Naive thymus-derived CD8-positive, alpha-beta T cell (primary cell): ENCODE measurements at regions not wholly inside any gene's neighbourhood (a gene's known extent, or its start where the extent isn't known, plus 50 kb on each side); places are given as distances from the start of the nearest gene placed in this dataset.

Experiments
- ATAC-seq, 2 donors: fragments of 150-1000 bp; cut with Tn5 transposase in 1 of 2; sonication (Bioruptor Pico), chemical (Tn5 transposase) in 1 of 2; 1 replicate in 1 of 2; 2 replicates in 1 of 2; pipeline ENCODE4 v1.10.0; 2021; ENCODE audit warnings: mild to moderate bottlenecking in 2 of 2, moderate library complexity in 2 of 2
- POLR2A ChIA-PET: fragments of 350-600 bp; sonication (Branson Sonifier 250); formaldehyde crosslinking; loops from one replicate; lab custom pipeline; 2021; ENCODE audit warnings: antibody characterized with exemption; lab: Charles Lee
- DNase-seq, 10 donors: peaks; one replicate each; pipeline versions ENCODE4 v3.0.0 to v3.0.0-alpha.2; 2020 to 2022
- H3K27ac Mint-ChIP-seq, 10 donors: one replicate each; pipeline ENCODE4 v1.8.0; 2020 to 2022; ENCODE audit warnings: mild to moderate bottlenecking in 10 of 10, mixed read lengths in 10 of 10, moderate library complexity in 4 of 10, inconsistent platforms in 1 of 10
- H3K27me3 Mint-ChIP-seq, 5 donors: one replicate each; pipeline ENCODE4 v1.8.0; 2021 to 2022; ENCODE audit warnings: mixed read lengths in 5 of 5
- H3K36me3 Mint-ChIP-seq, 3 donors: one replicate each; pipeline ENCODE4 v1.8.0; 2020 to 2022; ENCODE audit warnings: mixed read lengths in 3 of 3, mild to moderate bottlenecking in 2 of 3, inconsistent platforms in 1 of 3
- H3K4me1 Mint-ChIP-seq, 4 donors: one replicate each; pipeline ENCODE4 v1.8.0; 2021 to 2022; ENCODE audit warnings: mixed read lengths in 4 of 4
- H3K4me3 Mint-ChIP-seq, 10 donors: one replicate each; pipeline ENCODE4 v1.8.0; 2020 to 2022; ENCODE audit warnings: mild to moderate bottlenecking in 10 of 10, mixed read lengths in 10 of 10, moderate library complexity in 6 of 10, inconsistent platforms in 1 of 10
- H3K9me3 Mint-ChIP-seq, 9 donors: one replicate each; pipeline ENCODE4 v1.8.0; 2020 to 2022; ENCODE audit warnings: mixed read lengths in 9 of 9, mild to moderate bottlenecking in 3 of 9, inconsistent platforms in 1 of 9, moderate library complexity in 1 of 9

- peaks cover 0 to 5% (median 0%) of the 10 kb centered on the region in 9 donors for H3K9me3 Mint-ChIP-seq
- ATAC-seq = no peak
Measured at GRCh38 chr3:35404571-35404970, 234.8 kb upstream of the ARPP21 start.

GRCh38 chr3:35408882-35409281, 230.4 kb upstream of the ARPP21 start:
- Mint-ChIP-seq H3K27ac (no peak overlapping the region), H3K4me3 (no peak overlapping the region), H3K4me1 (no peaks in the 10 kb centered on the region), H3K27me3 (peaks cover 0 to 5% (median 0%) of the 10 kb centered on the region in 5 donors), H3K36me3 (no peaks in the 10 kb centered on the region), H3K9me3 (peaks cover 0 to 7% (median 0%) of the 10 kb centered on the region in 9 donors)
- no peak for DNase-seq
- POLR2A ChIA-PET = no interaction called here
- no peak for ATAC-seq

More at GRCh38 chr3:35404571-35404970, 234.8 kb upstream of the ARPP21 start:
- no peaks in the 10 kb centered on the region for H3K4me1 Mint-ChIP-seq
- H3K27me3 Mint-ChIP-seq = peaks cover 0 to 5% (median 0%) of the 10 kb centered on the region in 5 donors
- no peak overlapping the region for H3K4me3 Mint-ChIP-seq
- H3K36me3 Mint-ChIP-seq = no peaks in the 10 kb centered on the region
- H3K27ac Mint-ChIP-seq = peak overlapping the region in 1 of 10 donors; percentile 34
- no peak for DNase-seq
- POLR2A ChIA-PET = no interaction called here

GRCh38 chr3:35409991-35410390, 229.3 kb upstream of the ARPP21 start:
- POLR2A ChIA-PET = no interaction called here
- ATAC-seq = no peak
- H3K4me1 Mint-ChIP-seq = no peaks in the 10 kb centered on the region

GRCh38 chr3:35413483-35413882, 225.8 kb upstream of the ARPP21 start:
- H3K36me3 Mint-ChIP-seq = no peaks in the 10 kb centered on the region
- DNase-seq (no peak), ATAC-seq (no peak)
- peaks cover 0 to 4% (median 0%) of the 10 kb centered on the region in 9 donors for H3K9me3 Mint-ChIP-seq
- H3K27ac Mint-ChIP-seq = no peak overlapping the region
- no peaks in the 10 kb centered on the region for H3K4me1 Mint-ChIP-seq
- no peaks in the 10 kb centered on the region for H3K27me3 Mint-ChIP-seq
- no peak overlapping the region for H3K4me3 Mint-ChIP-seq
- POLR2A ChIA-PET = no interaction called here

More at GRCh38 chr3:35409991-35410390, 229.3 kb upstream of the ARPP21 start:
- peaks cover 0 to 8% (median 0%) of the 10 kb centered on the region in 9 donors for H3K9me3 Mint-ChIP-seq
- H3K36me3 Mint-ChIP-seq = no peaks in the 10 kb centered on the region
- H3K27me3 Mint-ChIP-seq = peaks cover 0 to 5% (median 0%) of the 10 kb centered on the region in 5 donors
- no peak for DNase-seq
- H3K4me3 Mint-ChIP-seq = no peak overlapping the region
- H3K27ac Mint-ChIP-seq = no peak overlapping the region

- Mint-ChIP-seq H3K4me1 (no peaks in the 10 kb centered on the region), H3K36me3 (no peaks in the 10 kb centered on the region), H3K9me3 (peaks cover 0 to 4% (median 0%) of the 10 kb centered on the region in 9 donors), H3K27me3 (no peaks in the 10 kb centered on the region), H3K4me3 (no peak overlapping the region), H3K27ac (no peak overlapping the region)
- POLR2A ChIA-PET = no interaction called here
- ATAC-seq (no peak), DNase-seq (no peak)
Measured at GRCh38 chr3:35417080-35417479, 222.2 kb upstream of the ARPP21 start.

- Mint-ChIP-seq H3K36me3 (no peaks in the 10 kb centered on the region), H3K27me3 (peaks cover 0 to 4% (median 0%) of the 10 kb centered on the region in 5 donors), H3K4me1 (no peaks in the 10 kb centered on the region), H3K9me3 (peaks cover 0 to 7% (median 0%) of the 10 kb centered on the region in 9 donors), H3K27ac (no peak overlapping the region), H3K4me3 (no peak overlapping the region)
- POLR2A ChIA-PET = no interaction called here
- no peak for DNase-seq
- no peak for ATAC-seq
Measured at GRCh38 chr3:35422101-35422500, 217.2 kb upstream of the ARPP21 start.

- Mint-ChIP-seq H3K27ac (no peak overlapping the region), H3K9me3 (peaks cover 0 to 7% (median 0%) of the 10 kb centered on the region in 9 donors), H3K4me3 (no peak overlapping the region), H3K4me1 (no peaks in the 10 kb centered on the region), H3K36me3 (no peaks in the 10 kb centered on the region), H3K27me3 (peaks cover 0 to 4% (median 0%) of the 10 kb centered on the region in 5 donors)
- ATAC-seq (no peak), DNase-seq (no peak)
- POLR2A ChIA-PET = no interaction called here
Measured at GRCh38 chr3:35422836-35423601, 216.3 kb upstream of the ARPP21 start.

GRCh38 chr3:35426366-35426958, 212.9 kb upstream of the ARPP21 start:
- no peak overlapping the region for H3K27ac Mint-ChIP-seq
- no peaks in the 10 kb centered on the region for H3K4me1 Mint-ChIP-seq
- peaks cover 0 to 8% (median 0%) of the 10 kb centered on the region in 9 donors for H3K9me3 Mint-ChIP-seq
- peaks cover 0 to 4% (median 0%) of the 10 kb centered on the region in 5 donors for H3K27me3 Mint-ChIP-seq
- no peak overlapping the region for H3K4me3 Mint-ChIP-seq
- no peak for ATAC-seq
- POLR2A ChIA-PET = no interaction called here
- no peaks in the 10 kb centered on the region for H3K36me3 Mint-ChIP-seq
- no peak for DNase-seq

GRCh38 chr3:35437381-35437780, 201.9 kb upstream of the ARPP21 start:
- H3K4me1 Mint-ChIP-seq = no peaks in the 10 kb centered on the region
- no peaks in the 10 kb centered on the region for H3K27me3 Mint-ChIP-seq
- POLR2A ChIA-PET = no interaction called here
- no peak for DNase-seq
- H3K4me3 Mint-ChIP-seq = no peak overlapping the region
- H3K36me3 Mint-ChIP-seq = no peaks in the 10 kb centered on the region
- H3K27ac Mint-ChIP-seq = no peak overlapping the region
- ATAC-seq = no peak
- peaks cover 0 to 11% (median 0%) of the 10 kb centered on the region in 9 donors for H3K9me3 Mint-ChIP-seq

- peaks cover 0 to 11% (median 0%) of the 10 kb centered on the region in 9 donors for H3K9me3 Mint-ChIP-seq
- H3K4me3 Mint-ChIP-seq = no peak overlapping the region
- no peak for DNase-seq
- no peaks in the 10 kb centered on the region for H3K36me3 Mint-ChIP-seq
- H3K4me1 Mint-ChIP-seq = no peaks in the 10 kb centered on the region
- H3K27me3 Mint-ChIP-seq = no peaks in the 10 kb centered on the region
- no peak overlapping the region for H3K27ac Mint-ChIP-seq
- ATAC-seq = no peak
- POLR2A ChIA-PET = no interaction called here
Measured at GRCh38 chr3:35438101-35438500, 201.2 kb upstream of the ARPP21 start.

GRCh38 chr3:35439663-35440062, 199.7 kb upstream of the ARPP21 start:
- H3K4me3 Mint-ChIP-seq = no peak overlapping the region
- H3K36me3 Mint-ChIP-seq = no peaks in the 10 kb centered on the region
- no peak for ATAC-seq
- peaks cover 0 to 11% (median 0%) of the 10 kb centered on the region in 9 donors for H3K9me3 Mint-ChIP-seq
- POLR2A ChIA-PET = no interaction called here
- H3K27ac Mint-ChIP-seq = no peak overlapping the region
- DNase-seq = no peak
- H3K27me3 Mint-ChIP-seq = no peaks in the 10 kb centered on the region
- no peaks in the 10 kb centered on the region for H3K4me1 Mint-ChIP-seq

GRCh38 chr3:35440826-35441225, 198.5 kb upstream of the ARPP21 start:
- Mint-ChIP-seq H3K4me3 (no peak overlapping the region), H3K9me3 (peaks cover 0 to 8% (median 0%) of the 10 kb centered on the region in 9 donors), H3K4me1 (no peaks in the 10 kb centered on the region), H3K36me3 (no peaks in the 10 kb centered on the region), H3K27ac (no peak overlapping the region), H3K27me3 (no peaks in the 10 kb centered on the region)
- POLR2A ChIA-PET = no interaction called here
- no peak for DNase-seq
- no peak for ATAC-seq

- Mint-ChIP-seq H3K4me1 (no peaks in the 10 kb centered on the region), H3K27me3 (no peaks in the 10 kb centered on the region), H3K36me3 (no peaks in the 10 kb centered on the region), H3K9me3 (peaks cover 0 to 4% (median 0%) of the 10 kb centered on the region in 9 donors), H3K27ac (no peak overlapping the region), H3K4me3 (no peak overlapping the region)
- DNase-seq (no peak), ATAC-seq (no peak)
- POLR2A ChIA-PET = no interaction called here
Measured at GRCh38 chr3:35446896-35447295, 192.4 kb upstream of the ARPP21 start.
